ENCODE measurements at regions not wholly inside any gene's neighbourhood (a gene's known extent, or its start where the extent isn't known, plus 50 kb on each side); places are given as distances from the start of the nearest gene placed in this dataset.

DNA sequence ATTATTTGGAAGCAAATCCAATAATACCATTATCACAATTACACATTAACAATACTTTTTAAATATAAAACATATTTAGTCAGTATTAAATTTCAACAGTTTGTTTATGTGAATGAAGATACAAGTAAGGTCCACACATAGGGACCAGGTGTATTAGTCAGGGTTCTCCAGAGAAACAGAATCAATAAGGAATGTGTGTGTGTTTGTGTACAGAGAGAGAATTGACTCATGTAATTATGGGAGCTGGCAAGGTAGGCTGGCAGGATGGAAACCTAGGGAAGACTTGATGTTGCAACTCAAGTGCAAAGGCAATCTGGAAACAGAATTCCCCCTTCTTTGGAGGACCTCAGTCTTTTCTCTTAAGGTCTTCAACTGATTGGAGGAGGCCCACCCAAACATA lies 123.2 kb upstream of the OTX2 start:
- peaks cover 2% of the 10 kb centered on the region for H3K9me3 Mint-ChIP-seq (ENCODE audit: low read depth)
- no peak overlapping the region for H3K27ac Mint-ChIP-seq (ENCODE audit: unreplicated experiment)
- TF ChIP-seq, protein P1, sequence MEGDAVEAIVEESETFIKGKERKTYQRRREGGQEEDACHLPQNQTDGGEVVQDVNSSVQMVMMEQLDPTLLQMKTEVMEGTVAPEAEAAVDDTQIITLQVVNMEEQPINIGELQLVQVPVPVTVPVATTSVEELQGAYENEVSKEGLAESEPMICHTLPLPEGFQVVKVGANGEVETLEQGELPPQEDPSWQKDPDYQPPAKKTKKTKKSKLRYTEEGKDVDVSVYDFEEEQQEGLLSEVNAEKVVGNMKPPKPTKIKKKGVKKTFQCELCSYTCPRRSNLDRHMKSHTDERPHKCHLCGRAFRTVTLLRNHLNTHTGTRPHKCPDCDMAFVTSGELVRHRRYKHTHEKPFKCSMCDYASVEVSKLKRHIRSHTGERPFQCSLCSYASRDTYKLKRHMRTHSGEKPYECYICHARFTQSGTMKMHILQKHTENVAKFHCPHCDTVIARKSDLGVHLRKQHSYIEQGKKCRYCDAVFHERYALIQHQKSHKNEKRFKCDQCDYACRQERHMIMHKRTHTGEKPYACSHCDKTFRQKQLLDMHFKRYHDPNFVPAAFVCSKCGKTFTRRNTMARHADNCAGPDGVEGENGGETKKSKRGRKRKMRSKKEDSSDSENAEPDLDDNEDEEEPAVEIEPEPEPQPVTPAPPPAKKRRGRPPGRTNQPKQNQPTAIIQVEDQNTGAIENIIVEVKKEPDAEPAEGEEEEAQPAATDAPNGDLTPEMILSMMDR (IDR thresholded peaks at IDR 0.05), result no peak
- no peak overlapping the region for H3K4me3 Mint-ChIP-seq (ENCODE audit: unreplicated experiment)
- H3K4me1 Mint-ChIP-seq (ENCODE audit: low read depth), result no peaks in the 10 kb centered on the region
- DNase-seq (ENCODE audit: low spot score), result no peak
- no peaks in the 10 kb centered on the region for H3K36me3 Mint-ChIP-seq (ENCODE audit: low read depth)
- peaks cover 2% of the 10 kb centered on the region for H3K27me3 Mint-ChIP-seq (ENCODE audit: low read depth)

DNA sequence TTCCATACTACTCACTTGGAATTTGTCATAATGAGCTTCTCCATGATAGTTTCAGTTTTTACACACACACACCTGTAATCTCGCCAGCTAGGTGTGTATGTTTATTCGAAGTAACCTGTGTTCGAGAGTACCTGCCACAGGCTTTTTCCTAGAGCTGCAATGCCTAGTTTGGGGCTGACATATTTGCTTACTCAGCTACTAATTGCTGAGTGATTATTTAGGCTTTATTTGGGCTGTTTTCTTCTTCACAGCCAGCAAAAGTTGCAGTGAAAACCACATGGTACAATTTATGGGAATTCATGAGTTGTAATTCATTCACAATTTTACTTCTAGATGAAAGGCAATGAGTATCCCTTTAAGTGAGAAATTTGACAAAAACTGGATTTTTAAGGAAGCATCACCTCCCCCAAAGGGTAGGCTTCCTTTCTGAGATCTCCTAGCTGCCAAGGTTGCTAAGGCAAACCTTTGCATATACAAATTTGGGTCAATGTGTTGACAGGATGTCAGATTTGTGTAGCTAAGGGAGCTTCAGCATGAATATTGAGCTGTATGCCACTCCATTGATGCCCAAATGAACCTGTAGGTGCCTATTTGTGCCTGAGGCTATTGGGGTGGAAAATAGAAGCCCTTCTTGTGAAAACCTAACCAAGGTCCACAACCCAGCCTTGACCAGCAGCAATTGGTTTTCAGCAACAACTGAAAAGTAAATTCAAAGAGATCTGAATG lies 108.7 kb upstream of the OTX2 start:
- no peak for DNase-seq (ENCODE audit: low spot score)
- TF ChIP-seq, protein P1 (IDR thresholded peaks at IDR 0.05), result no peak
- Mint-ChIP-seq H3K27ac (ENCODE audit: unreplicated experiment) (no peak overlapping the region), H3K36me3 (ENCODE audit: low read depth) (no peaks in the 10 kb centered on the region), H3K4me3 (ENCODE audit: unreplicated experiment) (no peak overlapping the region), H3K4me1 (ENCODE audit: low read depth) (no peaks in the 10 kb centered on the region), H3K27me3 (ENCODE audit: low read depth) (no peaks in the 10 kb centered on the region), H3K9me3 (ENCODE audit: low read depth) (peaks cover 17% of the 10 kb centered on the region)

DNA sequence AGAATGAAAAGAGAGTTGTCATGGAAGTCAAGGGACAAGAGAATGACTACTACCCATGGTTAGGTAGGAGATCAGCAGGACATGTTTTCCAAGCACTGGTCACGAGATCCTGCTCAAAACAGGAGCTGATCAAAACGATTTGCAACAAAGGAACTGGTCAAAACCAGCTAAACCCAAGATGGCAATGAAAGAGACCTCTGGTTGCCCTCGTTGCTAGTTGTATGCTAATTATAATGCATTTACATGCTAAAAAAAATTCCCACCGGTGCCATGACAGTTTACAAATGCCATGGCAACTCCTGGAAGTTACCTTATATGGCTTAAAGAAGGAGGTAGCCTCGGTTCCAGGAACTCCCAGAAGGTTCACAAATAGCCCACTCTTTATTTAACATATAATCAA lies 95.0 kb upstream of the OTX2 start:
- Mint-ChIP-seq H3K4me1 (ENCODE audit: low read depth) (no peaks in the 10 kb centered on the region), H3K27ac (ENCODE audit: unreplicated experiment) (no peak overlapping the region), H3K27me3 (ENCODE audit: low read depth) (peaks cover 17% of the 10 kb centered on the region), H3K4me3 (ENCODE audit: unreplicated experiment) (no peak overlapping the region), H3K36me3 (ENCODE audit: low read depth) (no peaks in the 10 kb centered on the region), H3K9me3 (ENCODE audit: low read depth) (no peaks in the 10 kb centered on the region)
- no peak for DNase-seq (ENCODE audit: low spot score)
- TF ChIP-seq, protein P1 (IDR thresholded peaks at IDR 0.05), result no peak

DNA sequence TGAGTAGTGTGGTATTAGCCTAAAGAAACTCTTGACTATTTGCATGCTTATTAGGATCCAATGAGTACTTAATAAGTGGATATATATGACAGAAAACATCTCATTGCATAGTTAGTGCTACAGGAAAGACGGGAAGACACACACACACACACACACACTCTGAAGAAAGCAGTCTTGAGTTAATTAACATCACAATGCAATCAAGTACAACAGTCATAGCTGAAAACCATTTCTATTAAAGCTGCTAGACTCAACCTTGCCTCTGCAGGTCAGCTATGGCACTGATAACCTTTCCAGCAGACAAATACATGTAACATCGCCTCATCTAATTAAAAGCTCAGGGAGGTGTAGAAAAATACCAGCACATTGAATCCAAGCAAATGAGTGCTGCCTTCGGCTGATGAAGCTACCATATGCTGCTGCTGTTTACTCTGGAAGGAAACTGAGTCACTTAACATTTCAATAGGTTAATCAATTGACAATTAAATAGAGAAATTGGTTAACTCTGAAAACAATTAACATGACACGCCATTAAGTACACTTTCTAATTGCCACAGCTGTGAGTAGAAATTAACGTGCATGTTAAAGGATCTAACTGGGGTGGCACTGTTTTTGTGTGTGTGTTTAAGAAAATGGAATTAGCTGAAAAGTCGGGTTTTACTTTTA lies 93.2 kb upstream of the OTX2 start:
- Mint-ChIP-seq H3K9me3 (ENCODE audit: low read depth) (no peaks in the 10 kb centered on the region), H3K27ac (ENCODE audit: unreplicated experiment) (no peak overlapping the region), H3K4me3 (ENCODE audit: unreplicated experiment) (no peak overlapping the region), H3K27me3 (ENCODE audit: low read depth) (peaks cover 17% of the 10 kb centered on the region), H3K4me1 (ENCODE audit: low read depth) (no peaks in the 10 kb centered on the region), H3K36me3 (ENCODE audit: low read depth) (no peaks in the 10 kb centered on the region)
- TF ChIP-seq, protein P1 (IDR thresholded peaks at IDR 0.05), result no peak
- DNase-seq (ENCODE audit: low spot score), result no peak

DNA sequence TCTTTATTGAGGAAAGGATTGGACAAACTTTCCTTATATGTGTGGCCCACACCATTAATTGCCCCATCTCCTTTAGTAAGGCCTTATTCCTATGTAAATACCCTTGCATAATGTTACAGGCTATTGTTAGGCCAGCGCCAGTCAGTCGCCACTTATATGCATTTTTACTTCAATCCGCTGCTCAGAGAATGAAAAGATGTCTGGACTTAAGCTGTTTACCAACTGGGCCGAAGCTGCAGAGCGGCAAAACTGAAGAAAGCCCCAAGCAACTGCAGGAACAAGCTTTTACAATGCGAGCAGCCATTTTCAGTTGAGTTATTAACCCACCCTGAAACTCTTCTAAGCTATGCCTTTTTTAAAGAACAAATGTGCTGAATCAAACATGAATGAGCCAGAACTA lies 92.1 kb upstream of the OTX2 start:
- no peak overlapping the region for H3K4me3 Mint-ChIP-seq (ENCODE audit: unreplicated experiment)
- no peaks in the 10 kb centered on the region for H3K9me3 Mint-ChIP-seq (ENCODE audit: low read depth)
- H3K27ac Mint-ChIP-seq (ENCODE audit: unreplicated experiment), result no peak overlapping the region
- TF ChIP-seq, protein P1 (IDR thresholded peaks at IDR 0.05), result no peak
- DNase-seq (ENCODE audit: low spot score), result no peak
- no peaks in the 10 kb centered on the region for H3K4me1 Mint-ChIP-seq (ENCODE audit: low read depth)
- H3K36me3 Mint-ChIP-seq (ENCODE audit: low read depth), result no peaks in the 10 kb centered on the region
- H3K27me3 Mint-ChIP-seq (ENCODE audit: low read depth), result peaks cover 17% of the 10 kb centered on the region
